ENCODE measurements at regions not wholly inside any gene's neighbourhood (a gene's known extent, or its start where the extent isn't known, plus 50 kb on each side); places are given as distances from the start of the nearest gene placed in this dataset.

- WGBS, 2 donors (ENCODE audit: low coverage in 1 of 2) = 80 to 87% methylated on average over 4 of the region's 4 CpGs
- Histone ChIP-seq H3K36me3 (no peaks in the 10 kb centered on the region), H3K9me3 (no peaks in the 10 kb centered on the region), H3K27ac (no peak overlapping the region), H3K27me3 (no peaks in the 10 kb centered on the region), H3K4me1 (no peaks in the 10 kb centered on the region), H3K4me3 (no peak overlapping the region)
- no peak for DNase-seq
- no peak for TF ChIP-seq POLR2AphosphoS5 (IDR thresholded peaks at IDR 0.05)
- in situ Hi-C loops (cut with MboI; ENCODE audit: low pct_ligation_motif_present in 1 of 4, low pct_unique_long_range_greater_than_20kb in 1 of 4, low sequenced_read_pairs in 3 of 4) = no loop called here
- intact Hi-C loops (cut with DNase I; ENCODE audit: low total_unique reads) = no loop called here
These were observed 101.8 kb downstream of the MAT2B start for GRCh38 chr5:163607256-163607655.

- Histone ChIP-seq H3K27ac (no peak overlapping the region), H3K27me3 (no peaks in the 10 kb centered on the region), H3K4me3 (no peak overlapping the region), H3K9me3 (no peaks in the 10 kb centered on the region), H3K4me1 (no peaks in the 10 kb centered on the region), H3K36me3 (no peaks in the 10 kb centered on the region)
- no peak for DNase-seq
- intact Hi-C loops (cut with DNase I; ENCODE audit: low total_unique reads) = no loop called here
- in situ Hi-C loops (cut with MboI; ENCODE audit: low pct_ligation_motif_present in 1 of 4, low pct_unique_long_range_greater_than_20kb in 1 of 4, low sequenced_read_pairs in 3 of 4) = no loop called here
- no peak for TF ChIP-seq EP300 (IDR thresholded peaks at IDR 0.05; ENCODE audit: low read depth)
- no peak for TF ChIP-seq CTCF (IDR thresholded peaks at IDR 0.05)
- no peak for TF ChIP-seq POLR2A (IDR thresholded peaks at IDR 0.05)
- no peak for TF ChIP-seq POLR2AphosphoS5 (IDR thresholded peaks at IDR 0.05)
These were observed 103.2 kb downstream of the MAT2B start for GRCh38 chr5:163608621-163609020.

- no peaks in the 10 kb centered on the region for H3K27me3 ChIP-seq
- no peak overlapping the region for H3K4me3 ChIP-seq
- no peaks in the 10 kb centered on the region for H3K4me1 ChIP-seq
- in situ Hi-C loops (cut with MboI; ENCODE audit: low pct_ligation_motif_present in 1 of 4, low pct_unique_long_range_greater_than_20kb in 1 of 4, low sequenced_read_pairs in 3 of 4) = no loop called here
- no peaks in the 10 kb centered on the region for H3K36me3 ChIP-seq
- no peaks in the 10 kb centered on the region for H3K9me3 ChIP-seq
- WGBS, 2 donors (ENCODE audit: low coverage in 1 of 2) = 67 to 90% methylated on average over 1 of the region's 1 CpG
- DNase-seq = no peak
- intact Hi-C loops (cut with DNase I; ENCODE audit: low total_unique reads) = no loop called here
- TF ChIP-seq CTCF (IDR thresholded peaks at IDR 0.05) (no peak), POLR2AphosphoS5 (IDR thresholded peaks at IDR 0.05) (no peak), EP300 (IDR thresholded peaks at IDR 0.05; ENCODE audit: low read depth) (no peak), POLR2A (IDR thresholded peaks at IDR 0.05) (no peak)
- H3K27ac ChIP-seq = no peak overlapping the region
These were observed 104.5 kb downstream of the MAT2B start for GRCh38 chr5:163609910-163610309.

- intact Hi-C loops (cut with DNase I; ENCODE audit: low total_unique reads) (no loop called here), in situ Hi-C loops (cut with MboI; ENCODE audit: low pct_ligation_motif_present in 1 of 4, low pct_unique_long_range_greater_than_20kb in 1 of 4, low sequenced_read_pairs in 3 of 4) (no loop called here)
- Histone ChIP-seq H3K27me3 (no peaks in the 10 kb centered on the region), H3K36me3 (no peaks in the 10 kb centered on the region), H3K4me1 (no peaks in the 10 kb centered on the region), H3K4me3 (no peak overlapping the region), H3K27ac (no peak overlapping the region), H3K9me3 (no peaks in the 10 kb centered on the region)
- TF ChIP-seq POLR2AphosphoS5 (IDR thresholded peaks at IDR 0.05) (no peak), CTCF (IDR thresholded peaks at IDR 0.05) (no peak), EP300 (IDR thresholded peaks at IDR 0.05; ENCODE audit: low read depth) (no peak), POLR2A (IDR thresholded peaks at IDR 0.05) (no peak)
- 63 to 66% methylated on average over 8 of the region's 8 CpGs for WGBS, 2 donors (ENCODE audit: low coverage in 1 of 2)
- no peak for DNase-seq
These were observed 107.1 kb downstream of the MAT2B start for GRCh38 chr5:163612358-163613149.

- H3K27me3 ChIP-seq = no peaks in the 10 kb centered on the region
- no peak for DNase-seq
- no peaks in the 10 kb centered on the region for H3K36me3 ChIP-seq
- no peak for TF ChIP-seq POLR2A (IDR thresholded peaks at IDR 0.05)
- no peak for TF ChIP-seq EP300 (IDR thresholded peaks at IDR 0.05; ENCODE audit: low read depth)
- TF ChIP-seq CTCF (IDR thresholded peaks at IDR 0.05) = no peak
- no peak for TF ChIP-seq POLR2AphosphoS5 (IDR thresholded peaks at IDR 0.05)
- H3K27ac ChIP-seq = no peak overlapping the region
- no peak overlapping the region for H3K4me3 ChIP-seq
- H3K9me3 ChIP-seq = no peaks in the 10 kb centered on the region
- in situ Hi-C loops (cut with MboI; ENCODE audit: low pct_ligation_motif_present in 1 of 4, low pct_unique_long_range_greater_than_20kb in 1 of 4, low sequenced_read_pairs in 3 of 4) (no loop called here), intact Hi-C loops (cut with DNase I; ENCODE audit: low total_unique reads) (no loop called here)
- 72 to 87% methylated on average over 3 to 4 of the region's 4 CpGs for WGBS, 2 donors (ENCODE audit: low coverage in 1 of 2)
- H3K4me1 ChIP-seq = no peaks in the 10 kb centered on the region
These were observed 107.7 kb downstream of the MAT2B start for GRCh38 chr5:163613150-163613442.

Data from transverse colon (tissue), 4 donors.